Activated gamma-delta T cell treated with anti-CD3 and anti-CD28 coated beads, Interleukin-2, amount 50 U/mL, for 16 hours (primary cell): ENCODE measurements at regions not wholly inside any gene's neighbourhood (a gene's known extent, or its start where the extent isn't known, plus 50 kb on each side); places are given as distances from the start of the nearest gene placed in this dataset.

Experiments
- DNase-seq: peaks from one replicate; pipeline ENCODE4 v3.0.0-alpha.2; 2020; ENCODE audit warnings: low read depth

DNA sequence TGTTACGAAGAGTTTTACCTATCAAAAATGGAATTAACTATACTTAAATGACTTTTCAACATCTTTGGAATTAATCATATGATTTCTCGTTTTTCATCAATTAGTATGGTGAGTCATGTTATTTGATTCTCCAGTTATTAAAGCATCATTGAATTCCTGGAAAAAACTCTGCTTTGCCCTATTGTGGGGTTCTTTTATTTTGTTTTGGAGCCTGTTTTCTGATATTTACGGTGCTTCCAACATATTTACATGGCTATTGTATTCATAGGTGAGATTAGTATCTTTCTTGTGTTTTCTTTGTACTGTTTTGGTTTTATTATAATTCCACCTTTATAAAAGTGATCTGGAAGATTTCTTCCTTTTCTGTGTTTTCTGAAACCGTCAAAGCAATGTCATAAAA lies 902.7 kb downstream of the TBC1D22A start:
- no peak for DNase-seq

DNA sequence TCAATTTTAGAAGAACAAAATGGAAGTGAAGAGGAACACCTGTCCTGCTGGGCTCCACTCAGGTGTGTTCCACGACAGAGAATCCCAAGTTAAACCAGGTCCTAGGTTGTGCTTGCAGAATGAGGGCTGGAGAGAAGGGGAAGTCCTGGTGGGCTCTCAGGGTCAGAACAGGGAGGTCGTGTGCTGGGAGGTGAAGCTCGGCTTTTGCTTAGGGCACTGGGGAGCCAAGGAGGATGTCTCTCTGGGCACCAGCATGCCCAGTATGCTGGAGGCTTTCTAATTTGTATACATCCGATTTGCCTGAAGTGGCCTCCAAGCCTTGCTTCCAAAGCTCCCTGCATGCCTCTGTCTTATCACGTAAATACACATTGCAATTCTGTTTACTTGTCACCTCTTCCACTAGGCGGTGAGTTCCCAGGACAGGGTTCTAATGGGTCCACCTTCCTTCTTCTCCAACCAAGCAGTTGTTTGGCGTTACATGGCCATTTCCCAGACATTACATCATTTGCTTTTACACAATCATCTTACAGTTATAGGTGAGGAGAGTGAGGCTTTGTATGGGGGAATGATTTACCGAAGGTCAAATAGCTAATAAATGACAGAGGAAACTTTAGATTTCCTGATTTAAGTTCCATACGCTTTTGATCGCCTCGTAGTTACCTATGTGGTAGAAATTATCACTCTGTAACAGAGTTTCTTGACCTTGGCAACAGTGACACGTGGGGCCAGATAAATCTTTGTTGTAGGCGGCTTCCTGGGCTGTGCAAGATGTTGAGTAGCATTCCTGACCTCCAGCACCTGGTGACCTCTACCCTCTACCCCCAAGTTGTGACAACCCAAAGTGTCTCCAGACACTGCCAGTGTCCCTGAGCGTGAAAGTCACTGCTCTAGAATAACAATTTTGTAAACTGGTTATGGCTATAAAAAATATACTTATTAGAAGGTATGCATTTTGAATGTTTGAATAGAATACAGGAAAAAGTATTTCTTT lies 901.5 kb downstream of the TBC1D22A start:
- no peak for DNase-seq

- DNase-seq, result no peak
Measured at GRCh38 chr22:47659467-47660223, 897.2 kb downstream of the TBC1D22A start.

DNA sequence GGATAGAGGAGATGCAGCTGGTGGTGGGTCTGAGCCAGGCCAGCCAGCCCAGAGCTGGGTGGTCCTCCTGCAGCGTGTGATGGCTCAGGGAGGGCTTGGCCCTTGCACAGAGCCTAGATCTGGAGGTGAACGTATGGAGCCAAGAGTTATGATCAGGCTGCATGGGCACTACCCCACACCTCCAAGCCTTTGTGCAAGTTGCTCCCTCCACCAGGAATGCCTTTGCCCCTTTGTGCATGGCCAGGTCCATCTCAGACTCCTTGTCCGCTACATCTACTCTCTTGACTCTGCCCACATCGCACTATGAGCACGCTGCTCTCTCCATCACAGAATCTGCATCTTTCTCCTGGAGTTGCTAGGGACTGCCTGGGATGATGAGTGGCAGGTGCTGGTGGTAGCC lies 895.7 kb downstream of the TBC1D22A start:
- no peak for DNase-seq

DNA sequence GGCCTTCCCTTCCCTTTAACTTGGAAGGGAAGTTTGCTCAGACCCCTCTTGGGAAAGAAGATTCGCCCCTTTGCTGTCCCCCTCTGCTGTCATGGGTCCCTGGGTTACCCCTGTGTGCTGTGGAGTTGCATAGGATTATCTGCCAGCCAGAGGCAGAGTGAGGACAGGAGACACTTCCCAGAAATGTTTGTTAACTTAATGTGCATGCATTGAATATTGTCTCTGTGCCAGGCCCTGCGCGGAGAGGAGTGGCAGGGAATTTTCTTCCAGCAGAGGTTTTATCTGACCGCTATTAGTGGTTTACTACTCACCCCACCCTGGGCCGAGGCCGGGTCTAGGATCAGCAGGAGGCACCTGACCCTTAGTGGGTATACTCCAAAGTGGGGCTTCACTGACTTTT lies 894.8 kb downstream of the TBC1D22A start:
- DNase-seq, result no peak

DNA sequence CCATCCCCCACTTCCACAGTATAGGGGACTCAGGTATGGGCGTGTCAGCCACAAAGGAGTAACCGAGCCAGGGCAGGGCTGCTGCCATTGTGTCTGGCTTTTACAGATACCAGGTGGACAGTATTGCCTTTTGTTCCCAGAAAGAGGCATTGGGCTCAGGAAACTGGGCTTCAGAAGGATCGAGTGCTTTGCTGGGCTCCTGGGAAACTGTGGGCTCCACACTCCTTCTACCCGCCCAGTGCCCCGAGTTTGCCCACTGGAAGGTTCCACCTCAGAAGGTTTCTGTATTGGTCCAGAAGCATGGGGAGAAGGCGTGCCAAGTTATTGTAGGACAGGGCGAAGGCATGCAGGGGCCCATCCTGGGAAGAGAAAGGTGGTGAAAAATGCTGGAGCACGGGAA lies 894.4 kb downstream of the TBC1D22A start:
- DNase-seq, result no peak

GRCh38 chr22:47655930-47656329 lies 893.5 kb downstream of the TBC1D22A start:
- DNase-seq, result no peak

DNA sequence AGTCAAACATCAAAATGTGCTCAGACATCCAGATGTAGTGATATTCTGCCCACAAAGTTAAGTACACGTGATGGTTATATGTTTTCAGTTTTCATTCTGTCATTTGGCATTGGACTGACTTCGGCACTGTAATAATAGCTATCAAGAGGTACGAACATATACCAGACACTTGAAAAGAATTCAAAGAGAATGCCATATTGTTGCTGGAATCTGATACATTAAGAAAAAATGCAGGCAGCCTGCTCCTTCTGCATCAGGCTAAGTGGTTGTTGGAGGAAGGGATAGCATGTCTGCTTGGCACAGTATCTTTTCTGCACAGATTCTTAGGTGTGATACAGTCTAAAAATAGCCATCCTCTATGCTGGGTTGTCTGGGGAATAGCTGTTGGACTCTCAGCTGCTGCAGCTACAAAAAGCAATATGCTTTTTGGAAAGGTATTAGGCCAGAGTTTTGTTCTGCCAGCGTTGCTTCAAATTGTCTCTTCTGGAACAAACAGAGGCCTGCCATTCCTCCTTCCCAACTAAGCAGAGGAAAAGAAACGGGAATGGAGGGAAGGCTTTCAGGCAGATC lies 892.6 kb downstream of the TBC1D22A start:
- DNase-seq, result no peak

GRCh38 chr22:47653921-47654320 lies 891.5 kb downstream of the TBC1D22A start:
- DNase-seq, result no peak

- DNase-seq, result no peak
Measured at GRCh38 chr22:47651216-47651987, 889.0 kb downstream of the TBC1D22A start.

DNA sequence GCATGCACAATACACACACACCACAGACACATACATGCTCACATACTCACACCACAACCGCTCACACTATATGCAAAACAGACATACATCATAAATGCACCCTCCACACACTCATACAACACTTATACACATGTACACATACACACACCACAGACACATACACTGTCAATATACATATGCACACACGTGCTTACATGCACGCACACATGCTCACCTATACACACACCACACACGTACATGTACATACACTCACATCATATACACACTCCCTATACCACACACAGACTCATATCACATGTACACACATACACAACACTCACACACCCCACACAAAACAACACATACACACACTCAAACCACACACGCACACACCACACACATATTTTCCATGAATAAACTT lies 885.3 kb downstream of the TBC1D22A start:
- DNase-seq, result no peak

DNA sequence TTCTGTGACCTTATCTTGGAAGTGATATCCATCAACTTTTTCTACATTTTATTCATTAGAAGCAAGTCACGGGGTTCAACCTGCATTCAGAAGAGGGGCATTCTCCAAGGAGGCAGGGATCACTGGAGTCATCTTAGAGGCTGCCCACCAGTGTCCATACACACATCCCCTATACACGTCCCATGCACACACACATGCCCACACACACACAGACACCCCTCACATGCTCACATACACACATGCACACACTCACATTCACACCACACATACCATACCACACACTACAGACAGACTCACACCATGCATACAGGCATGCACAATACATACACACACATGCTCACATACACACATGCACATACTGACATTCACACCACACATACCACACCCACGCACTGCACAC lies 884.7 kb downstream of the TBC1D22A start:
- DNase-seq, result no peak

GRCh38 chr22:47645923-47646322 lies 883.5 kb downstream of the TBC1D22A start:
- DNase-seq, result no peak

DNA sequence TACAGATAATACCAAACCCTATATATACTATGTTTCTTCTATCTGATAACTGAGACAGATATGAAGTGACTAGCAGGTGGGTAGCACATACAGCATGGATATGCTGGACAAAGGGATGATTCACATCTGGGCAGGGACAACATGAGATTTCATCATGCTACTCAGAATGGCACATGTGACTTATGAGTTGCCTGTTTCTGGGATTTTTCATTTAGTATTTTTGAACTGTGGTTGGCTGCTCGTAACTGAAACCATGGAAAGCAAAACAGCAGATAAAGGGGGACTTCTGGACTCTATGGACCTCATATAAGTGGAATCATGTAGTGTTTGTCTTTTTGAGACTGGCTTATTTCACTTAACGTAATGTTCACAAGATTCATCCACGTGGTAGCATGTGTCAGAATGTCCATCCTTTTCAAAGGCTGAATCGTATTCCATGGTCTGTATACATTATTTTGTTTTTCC lies 883.0 kb downstream of the TBC1D22A start:
- no peak for DNase-seq

DNA sequence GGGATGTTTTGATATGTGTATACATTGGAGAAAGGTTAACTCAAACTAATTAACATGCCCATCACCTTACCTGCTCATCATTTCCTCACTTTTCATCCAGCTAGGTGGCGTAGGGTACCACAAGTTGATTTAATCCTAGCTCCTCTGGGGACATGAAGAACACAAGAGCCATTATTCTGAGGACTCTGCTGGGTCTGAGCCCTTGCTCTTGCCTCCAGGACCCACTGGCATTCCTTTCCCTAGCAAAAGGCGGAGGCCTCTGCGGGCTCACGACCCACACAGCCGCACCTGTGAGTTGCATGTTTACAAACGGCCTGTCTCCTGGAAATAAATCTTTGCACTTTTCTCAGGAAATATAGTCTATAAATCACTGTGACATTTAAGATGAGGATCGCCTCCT lies 871.9 kb downstream of the TBC1D22A start:
- DNase-seq, result no peak

GRCh38 chr22:47633111-47633510 lies 870.7 kb downstream of the TBC1D22A start:
- no peak for DNase-seq

DNA sequence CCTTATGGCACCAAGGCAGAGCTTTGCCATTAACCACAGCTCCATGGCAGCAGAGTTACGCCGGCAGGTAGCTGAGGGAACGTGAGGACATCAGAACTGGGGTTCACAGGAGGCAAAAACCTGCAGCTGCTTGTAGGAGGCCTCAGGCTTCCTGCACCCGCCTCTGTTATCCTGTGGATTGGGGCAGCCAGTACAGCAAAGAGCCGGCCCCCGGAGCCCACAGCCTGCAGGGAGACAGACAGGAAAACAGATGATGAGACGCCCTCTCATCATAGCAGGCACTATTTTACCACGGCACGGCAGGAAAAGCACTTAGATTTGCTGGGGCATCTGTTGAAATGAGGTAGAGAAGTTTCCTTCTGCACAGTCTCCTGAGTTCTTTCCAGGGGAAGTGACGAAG lies 870.3 kb downstream of the TBC1D22A start:
- no peak for DNase-seq

- no peak for DNase-seq
Measured at GRCh38 chr22:47631571-47632102, 869.2 kb downstream of the TBC1D22A start.

- no peak for DNase-seq
Measured at GRCh38 chr22:47630741-47631534, 868.5 kb downstream of the TBC1D22A start.

GRCh38 chr22:47629791-47630655 lies 867.6 kb downstream of the TBC1D22A start:
- no peak for DNase-seq
